IMR-90 (cell line): ENCODE measurements at regions not wholly inside any gene's neighbourhood (a gene's known extent, or its start where the extent isn't known, plus 50 kb on each side); places are given as distances from the start of the nearest gene placed in this dataset.

ENCODE experiments used
- ATAC-seq: fragments of 200-7000 bp; cut with Tn5 transposase; 2 replicates; pipeline ENCODE4 v1.9.1; 2020; ENCODE audit warnings: low read depth, mild to moderate bottlenecking, moderate library complexity
- BruUV-seq: library from RNA; stranded (reverse); fragments of 400-500 nt; replicated peaks from 2 replicates; lab custom pipeline; 2021; lab: Mats Ljungman, UMichigan
- CTCF ChIA-PET: fragments of 300-600 bp; formaldehyde crosslinking; extraction: SDS; loops from one replicate; lab custom pipeline; 2021; ENCODE audit warnings: antibody characterized with exemption; lab: Yijun Ruan, JAX
- POLR2A ChIA-PET: fragments of 300-600 bp; sonication (Branson Sonifier 250); formaldehyde crosslinking; loops from one replicate; lab custom pipeline; 2022; ENCODE audit warnings: antibody characterized with exemption; ENCODE audit not compliant: unreplicated experiment; lab: Charles Lee
- DNase-seq: peaks from one replicate; pipeline ENCODE4 v3.0.0; 2013
- H2AFZ ChIP-seq: replicated peaks from 2 replicates; pipeline ENCODE3; 2013; ENCODE audit warnings: low read length, mild to moderate bottlenecking; ENCODE audit not compliant: poor library complexity
- H2AK5ac ChIP-seq: 2 replicates; pipeline ENCODE4 v1.6.1; 2013; ENCODE audit warnings: low read depth, low read length, inconsistent platforms
- H2AK9ac ChIP-seq: replicated peaks from 2 replicates; pipeline ENCODE3; 2013; ENCODE audit warnings: mild to moderate bottlenecking, low read depth, low read length, moderate library complexity; ENCODE audit not compliant: poor library complexity
- H2BK120ac ChIP-seq: 2 replicates; pipeline ENCODE4 v1.6.1; 2013; ENCODE audit warnings: low read depth, low read length, inconsistent platforms
- H2BK15ac ChIP-seq: 3 replicates; pipeline ENCODE4 v1.6.1; 2013; ENCODE audit warnings: low read depth, low read length, inconsistent platforms
- H2BK20ac ChIP-seq: 2 replicates; pipeline ENCODE4 v1.6.1; 2013; ENCODE audit warnings: low read depth, mild to moderate bottlenecking, inconsistent platforms, low read length, moderate library complexity
- H2BK5ac ChIP-seq: 2 replicates; pipeline ENCODE4 v1.6.1; 2013; ENCODE audit warnings: mild to moderate bottlenecking, low read depth, low read length, inconsistent platforms; ENCODE audit not compliant: poor library complexity, severe bottlenecking
- H3K14ac ChIP-seq: replicated peaks from 2 replicates; pipeline ENCODE4 v1.6.1; 2013; ENCODE audit warnings: low read depth, low read length, inconsistent platforms
- H3K18ac ChIP-seq: 2 replicates; pipeline ENCODE4 v1.6.1; 2013; ENCODE audit warnings: low read depth, low read length, control low read depth
- H3K23ac ChIP-seq: 2 replicates; pipeline ENCODE4 v1.6.1; 2013; ENCODE audit warnings: low read depth, low read length, inconsistent platforms
- H3K27ac ChIP-seq: 2 replicates; pipeline ENCODE4 v1.5.1; 2013; ENCODE audit warnings: mild to moderate bottlenecking, control low read depth, low read length; ENCODE audit not compliant: insufficient read depth
- H3K27me3 ChIP-seq: 2 replicates; pipeline ENCODE4 v1.6.1; 2013; ENCODE audit warnings: low read length; ENCODE audit not compliant: control insufficient read depth, insufficient read depth
- H3K36me3 ChIP-seq: 2 replicates; pipeline ENCODE4 v1.6.1; 2013; ENCODE audit warnings: low read length, mixed read lengths; ENCODE audit not compliant: control insufficient read depth, insufficient read depth
- H3K4ac ChIP-seq: 2 replicates; pipeline ENCODE4 v1.6.1; 2013; ENCODE audit warnings: low read depth, low read length, inconsistent platforms
- H3K4me1 ChIP-seq: 2 replicates; pipeline ENCODE4 v1.6.1; 2013; ENCODE audit warnings: low read length, mixed read lengths; ENCODE audit not compliant: control insufficient read depth, insufficient read depth
- H3K4me2 ChIP-seq: 2 replicates; pipeline ENCODE4 v1.6.1; 2013; ENCODE audit warnings: low read depth, mild to moderate bottlenecking, control low read depth, low read length, moderate library complexity
- H3K4me3 ChIP-seq: 2 replicates; pipeline ENCODE4 v1.5.1; 2013; ENCODE audit warnings: low read depth, mild to moderate bottlenecking, control low read depth, low read length, moderate library complexity; ENCODE audit not compliant: insufficient read depth
- H3K56ac ChIP-seq: 2 replicates; pipeline ENCODE4 v1.6.1; 2013; ENCODE audit warnings: low read length, inconsistent platforms; ENCODE audit not compliant: insufficient read depth; ENCODE audit errors: extremely low read depth
- H3K79me1 ChIP-seq, 2 experiments: 2 replicates each; pipeline ENCODE4 v1.6.1; 2013; ENCODE audit warnings: low read length in 2 of 2, inconsistent platforms in 1 of 2, low read depth in 1 of 2
- H3K9ac ChIP-seq: 2 replicates; pipeline ENCODE4 v1.6.1; 2013; ENCODE audit warnings: low read depth, low read length, control low read depth
- H3K9me1 ChIP-seq: 2 replicates; pipeline ENCODE4 v1.6.1; 2013; ENCODE audit warnings: low read length, inconsistent platforms; ENCODE audit not compliant: insufficient read depth
- H3K9me3 ChIP-seq: 2 replicates; pipeline ENCODE4 v1.6.1; 2013; ENCODE audit warnings: low read length; ENCODE audit not compliant: control insufficient read depth, insufficient read depth
- H4K20me1 ChIP-seq: 2 replicates; pipeline ENCODE4 v1.6.1; 2013; ENCODE audit warnings: low read length, inconsistent platforms; ENCODE audit not compliant: insufficient read depth
- H4K5ac ChIP-seq: 2 replicates; pipeline ENCODE4 v1.6.1; 2013; ENCODE audit warnings: mild to moderate bottlenecking, low read depth, low read length, control low read depth
- H4K8ac ChIP-seq, 2 experiments: 2 replicates each; pipeline ENCODE4 v1.6.1; 2013; ENCODE audit warnings: low read depth in 2 of 2, low read length in 2 of 2, control low read depth in 1 of 2, inconsistent platforms in 1 of 2
- H4K91ac ChIP-seq: 2 replicates; pipeline ENCODE4 v1.6.1; 2013; ENCODE audit warnings: low read depth, low read length, inconsistent platforms; ENCODE audit not compliant: insufficient read depth
- BHLHE40 ChIP-seq: fragments of 150-350 bp; IDR thresholded peaks from 2 replicates; pipeline ENCODE4 v1.6.1; 2016; ENCODE audit warnings: mild to moderate bottlenecking, low read depth, low read length
- CEBPB ChIP-seq: IDR thresholded peaks from 2 replicates; pipeline ENCODE4 v1.6.1; 2012; ENCODE audit warnings: low read depth, low read length, improper control_type of control experiment
- CHD1 ChIP-seq: IDR thresholded peaks from 2 replicates; pipeline ENCODE4 v1.6.1; 2012; ENCODE audit warnings: low read depth, low read length, improper control_type of control experiment
- ELK1 ChIP-seq: fragments of 150-350 bp; IDR thresholded peaks from 2 replicates; pipeline ENCODE4 v1.6.1; 2016; ENCODE audit warnings: low read depth, mild to moderate bottlenecking, low read length, moderate library complexity, borderline replicate concordance
- FOS ChIP-seq: fragments of 150-350 bp; IDR thresholded peaks from 2 replicates; pipeline ENCODE4 v1.6.1; 2016; ENCODE audit warnings: low read depth, low read length
- MAFK ChIP-seq: IDR thresholded peaks from 2 replicates; pipeline ENCODE4 v1.6.1; 2012; ENCODE audit warnings: low read depth, low read length, improper control_type of control experiment
- MAZ ChIP-seq: IDR thresholded peaks from 2 replicates; pipeline ENCODE4 v1.6.1; 2012; ENCODE audit warnings: low read depth, mild to moderate bottlenecking, low read length, improper control_type of control experiment, moderate library complexity, borderline replicate concordance
- MXI1 ChIP-seq: IDR thresholded peaks from 2 replicates; pipeline ENCODE4 v1.6.1; 2012; ENCODE audit warnings: low read depth, mild to moderate bottlenecking, low read length, moderate library complexity, borderline replicate concordance
- NFE2L2 ChIP-seq: fragments of 150-350 bp; IDR thresholded peaks from 2 replicates; pipeline ENCODE4 v1.6.1; 2016; ENCODE audit warnings: low read depth, mild to moderate bottlenecking, low read length
- POLR2A ChIP-seq: IDR thresholded peaks from 2 replicates; pipeline ENCODE4 v1.6.1; 2012; ENCODE audit warnings: mild to moderate bottlenecking, low read depth, low read length
- RAD21 ChIP-seq: IDR thresholded peaks from 2 replicates; pipeline ENCODE4 v1.6.1; 2012; ENCODE audit warnings: low read length, improper control_type of control experiment
- RCOR1 ChIP-seq: IDR thresholded peaks from 2 replicates; pipeline ENCODE4 v1.6.1; 2012; ENCODE audit warnings: mild to moderate bottlenecking, low read length, improper control_type of control experiment; ENCODE audit not compliant: insufficient replicate concordance
- RFX5 ChIP-seq: IDR thresholded peaks from 2 replicates; pipeline ENCODE4 v1.8.0; 2012; ENCODE audit warnings: low read depth, mild to moderate bottlenecking, low read length, moderate library complexity
- SMC3 ChIP-seq: fragments of 150-350 bp; IDR thresholded peaks from 2 replicates; pipeline ENCODE4 v1.6.1; 2016; ENCODE audit warnings: low read depth, mild to moderate bottlenecking, antibody characterized with exemption, low read length, moderate library complexity
- USF2 ChIP-seq: fragments of 150-350 bp; IDR thresholded peaks from 2 replicates; pipeline ENCODE4 v1.6.1; 2017; ENCODE audit warnings: mild to moderate bottlenecking, antibody characterized with exemption, low read length, low read depth
- WGBS, 2 experiments: methylation state at CpG; one replicate each; pipeline versions ENCODE4 v1.1.5 to v1.1.7; 2013; ENCODE audit warnings: missing lambda C conversion rate in 2 of 2; ENCODE audit not compliant: insufficient read length in 1 of 2; ENCODE audit errors: extremely low coverage in 2 of 2; 5-methylcytosine and 5-hydroxymethylcytosine counted together
- dilution Hi-C: fragments of 300-500 bp; cut with HindIII; formaldehyde crosslinking; loops from one replicate; pipeline ENCODE4 v1.14.3; 2018; ENCODE audit warnings: low sequenced_read_pairs; ENCODE audit not compliant: unreplicated experiment
- in situ Hi-C: fragments of 300-500 bp; cut with MboI; formaldehyde crosslinking; loops from 3 replicates; pipeline ENCODE4 v1.14.3; 2019; ENCODE audit warnings: low sequenced_read_pairs, inconsistent platforms, mixed read lengths
- intact Hi-C: fragments of 100-400 bp; cut with micrococcal nuclease; formaldehyde crosslinking; loops from 2 replicates; pipeline ENCODE4 v1.10.0; 2022

GRCh38 chr5:143601917-143602333 lies 198.4 kb upstream of the NR3C1 start:
- H3K4ac ChIP-seq: no peak overlapping the region
- no TSS peak for BruUV-seq
- no peak overlapping the region for H2BK15ac ChIP-seq
- no CpG with 5 or more reads among the region's 4 CpGs for WGBS, 2 experiments
- dilution Hi-C loops (no loop called here), intact Hi-C loops (no loop called here), in situ Hi-C loops (no loop called here)
- H3K27me3 ChIP-seq: no peaks in the 10 kb centered on the region
- H2BK5ac ChIP-seq: no peak overlapping the region
- no peak overlapping the region for H4K8ac ChIP-seq
- no peak overlapping the region for H2BK120ac ChIP-seq
- no peaks in the 10 kb centered on the region for H3K79me1 ChIP-seq
- TF ChIP-seq FOS (no peak), USF2 (no peak), CHD1 (no peak), MAZ (no peak), BHLHE40 (no peak), NFE2L2 (no peak), RCOR1 (no peak), POLR2A (no peak), MAFK (no peak), RFX5 (no peak), SMC3 (no peak), CEBPB (no peak), ELK1 (no peak), MXI1 (no peak), RAD21 (no peak)
- H2AK5ac ChIP-seq: no peak overlapping the region
- no peak overlapping the region for H3K23ac ChIP-seq
- no peak overlapping the region for H3K18ac ChIP-seq
- no peaks in the 10 kb centered on the region for H3K36me3 ChIP-seq
- ATAC-seq: no peak
- no peak for DNase-seq
- H2AFZ ChIP-seq: no peak overlapping the region
- H3K9me1 ChIP-seq: no peaks in the 10 kb centered on the region
- CTCF ChIA-PET: no interaction called here
- H4K20me1 ChIP-seq: no peaks in the 10 kb centered on the region
- H3K9me3 ChIP-seq: no peaks in the 10 kb centered on the region
- H3K4me3 ChIP-seq: no peak overlapping the region
- no peak overlapping the region for H3K14ac ChIP-seq
- no peak overlapping the region for H3K9ac ChIP-seq
- H3K4me1 ChIP-seq: peaks cover 3% of the 10 kb centered on the region; the same call in 1 of the 2 replicates
- no peak overlapping the region for H3K27ac ChIP-seq
- H2BK20ac ChIP-seq: no peak overlapping the region
- H2AK9ac ChIP-seq: no peak overlapping the region
- H4K91ac ChIP-seq: no peak overlapping the region
- no peak overlapping the region for H3K4me2 ChIP-seq
- no peak overlapping the region for H4K5ac ChIP-seq
- no peak overlapping the region for H3K56ac ChIP-seq
- POLR2A ChIA-PET: no interaction called here
